HepG2 (cell line): ENCODE measurements at regions not wholly inside any gene's neighbourhood (a gene's known extent, or its start where the extent isn't known, plus 50 kb on each side); places are given as distances from the start of the nearest gene placed in this dataset.

ENCODE experiments used
- CBFB ChIP-seq: sonication (generic); formaldehyde crosslinking; IDR thresholded peaks from 2 replicates; pipeline ENCODE4 v1.4.0; 2020; ENCODE audit warnings: missing genetic modification reagents
- RNF2 ChIP-seq: fragments of 450-650 bp; conservative IDR thresholded peaks from 2 replicates; pipeline ENCODE4 v1.6.1; 2016; ENCODE audit warnings: low read depth
- SRY ChIP-seq: sonication (generic); formaldehyde crosslinking; IDR thresholded peaks from 2 replicates; pipeline ENCODE4 v1.8.0; 2022; ENCODE audit warnings: mild to moderate bottlenecking, missing genetic modification reagents

- TF ChIP-seq SRY (no peak), CBFB (CRISPR knock-in tag) (no peak), RNF2 (no peak)
Observed at GRCh38 chr6:33957131-33957891, 153.5 kb upstream of the MLN start.
